ENCODE measurements at regions not wholly inside any gene's neighbourhood (a gene's known extent, or its start where the extent isn't known, plus 50 kb on each side); places are given as distances from the start of the nearest gene placed in this dataset.

DNA sequence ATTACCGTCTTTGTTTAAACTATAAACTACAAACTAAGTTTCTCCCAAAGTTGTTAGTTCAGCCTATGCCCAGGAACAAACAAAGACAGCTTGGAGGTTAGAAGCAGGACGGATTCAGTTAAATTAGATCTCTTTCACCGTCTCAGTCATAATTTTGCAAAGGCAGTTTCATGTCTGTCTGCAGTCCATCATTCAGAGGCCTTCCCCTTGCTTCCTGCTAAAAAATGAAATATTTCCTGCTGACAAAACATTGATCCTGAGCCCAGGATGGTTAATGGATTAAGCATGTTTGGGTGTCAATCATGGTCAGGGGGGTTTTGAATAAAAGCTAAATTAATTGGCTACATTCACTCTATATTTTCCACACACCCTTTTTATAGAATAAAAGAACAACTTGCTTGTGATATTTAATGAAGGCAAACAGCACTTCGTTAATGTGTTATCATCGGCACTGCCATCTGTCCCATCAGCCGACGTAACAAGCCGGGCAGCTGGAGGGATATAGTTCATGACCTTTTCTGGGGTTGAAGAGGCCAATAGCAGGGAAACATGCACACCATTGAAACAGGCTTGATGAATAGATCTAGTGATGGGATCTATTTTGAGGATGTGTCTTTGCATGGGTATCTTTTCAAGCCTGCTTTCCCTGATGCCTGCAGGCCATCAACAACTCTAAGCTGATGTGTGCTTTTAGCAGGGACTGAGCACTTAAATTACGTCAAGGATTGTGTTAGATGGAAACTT is 521.3 kb upstream of the TMEM132C start:
- TF ChIP-seq, protein P1, sequence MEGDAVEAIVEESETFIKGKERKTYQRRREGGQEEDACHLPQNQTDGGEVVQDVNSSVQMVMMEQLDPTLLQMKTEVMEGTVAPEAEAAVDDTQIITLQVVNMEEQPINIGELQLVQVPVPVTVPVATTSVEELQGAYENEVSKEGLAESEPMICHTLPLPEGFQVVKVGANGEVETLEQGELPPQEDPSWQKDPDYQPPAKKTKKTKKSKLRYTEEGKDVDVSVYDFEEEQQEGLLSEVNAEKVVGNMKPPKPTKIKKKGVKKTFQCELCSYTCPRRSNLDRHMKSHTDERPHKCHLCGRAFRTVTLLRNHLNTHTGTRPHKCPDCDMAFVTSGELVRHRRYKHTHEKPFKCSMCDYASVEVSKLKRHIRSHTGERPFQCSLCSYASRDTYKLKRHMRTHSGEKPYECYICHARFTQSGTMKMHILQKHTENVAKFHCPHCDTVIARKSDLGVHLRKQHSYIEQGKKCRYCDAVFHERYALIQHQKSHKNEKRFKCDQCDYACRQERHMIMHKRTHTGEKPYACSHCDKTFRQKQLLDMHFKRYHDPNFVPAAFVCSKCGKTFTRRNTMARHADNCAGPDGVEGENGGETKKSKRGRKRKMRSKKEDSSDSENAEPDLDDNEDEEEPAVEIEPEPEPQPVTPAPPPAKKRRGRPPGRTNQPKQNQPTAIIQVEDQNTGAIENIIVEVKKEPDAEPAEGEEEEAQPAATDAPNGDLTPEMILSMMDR (conservative IDR thresholded peaks at IDR 0.05; ENCODE audit: low read depth in 2 of 2): no peak
- TF ChIP-seq, protein P2, sequence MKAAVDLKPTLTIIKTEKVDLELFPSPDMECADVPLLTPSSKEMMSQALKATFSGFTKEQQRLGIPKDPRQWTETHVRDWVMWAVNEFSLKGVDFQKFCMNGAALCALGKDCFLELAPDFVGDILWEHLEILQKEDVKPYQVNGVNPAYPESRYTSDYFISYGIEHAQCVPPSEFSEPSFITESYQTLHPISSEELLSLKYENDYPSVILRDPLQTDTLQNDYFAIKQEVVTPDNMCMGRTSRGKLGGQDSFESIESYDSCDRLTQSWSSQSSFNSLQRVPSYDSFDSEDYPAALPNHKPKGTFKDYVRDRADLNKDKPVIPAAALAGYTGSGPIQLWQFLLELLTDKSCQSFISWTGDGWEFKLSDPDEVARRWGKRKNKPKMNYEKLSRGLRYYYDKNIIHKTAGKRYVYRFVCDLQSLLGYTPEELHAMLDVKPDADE (IDR thresholded peaks at IDR 0.05): no peak
- TF ChIP-seq POLR2AphosphoS5 (IDR thresholded peaks at IDR 0.05; ENCODE audit: low read depth) (no peak), EZH2 (IDR thresholded peaks at IDR 0.05; ENCODE audit: low read depth, unreplicated experiment) (no peak), CREB1 (CRISPR knock-in tag; IDR thresholded peaks at IDR 0.05; ENCODE audit: low read depth) (no peak), EZH2phosphoT487 (IDR thresholded peaks at IDR 0.05; ENCODE audit: unreplicated experiment) (no peak), NANOG (IDR thresholded peaks at IDR 0.05; ENCODE audit: borderline replicate concordance) (no peak), JUNB (IDR thresholded peaks at IDR 0.05; ENCODE audit: unreplicated experiment) (no peak), ZNF331 (CRISPR knock-in tag; IDR thresholded peaks at IDR 0.05; ENCODE audit: low read depth) (no peak), ZNF114 (CRISPR knock-in tag; IDR thresholded peaks at IDR 0.05) (no peak)
- TF ChIP-seq, protein P3, sequence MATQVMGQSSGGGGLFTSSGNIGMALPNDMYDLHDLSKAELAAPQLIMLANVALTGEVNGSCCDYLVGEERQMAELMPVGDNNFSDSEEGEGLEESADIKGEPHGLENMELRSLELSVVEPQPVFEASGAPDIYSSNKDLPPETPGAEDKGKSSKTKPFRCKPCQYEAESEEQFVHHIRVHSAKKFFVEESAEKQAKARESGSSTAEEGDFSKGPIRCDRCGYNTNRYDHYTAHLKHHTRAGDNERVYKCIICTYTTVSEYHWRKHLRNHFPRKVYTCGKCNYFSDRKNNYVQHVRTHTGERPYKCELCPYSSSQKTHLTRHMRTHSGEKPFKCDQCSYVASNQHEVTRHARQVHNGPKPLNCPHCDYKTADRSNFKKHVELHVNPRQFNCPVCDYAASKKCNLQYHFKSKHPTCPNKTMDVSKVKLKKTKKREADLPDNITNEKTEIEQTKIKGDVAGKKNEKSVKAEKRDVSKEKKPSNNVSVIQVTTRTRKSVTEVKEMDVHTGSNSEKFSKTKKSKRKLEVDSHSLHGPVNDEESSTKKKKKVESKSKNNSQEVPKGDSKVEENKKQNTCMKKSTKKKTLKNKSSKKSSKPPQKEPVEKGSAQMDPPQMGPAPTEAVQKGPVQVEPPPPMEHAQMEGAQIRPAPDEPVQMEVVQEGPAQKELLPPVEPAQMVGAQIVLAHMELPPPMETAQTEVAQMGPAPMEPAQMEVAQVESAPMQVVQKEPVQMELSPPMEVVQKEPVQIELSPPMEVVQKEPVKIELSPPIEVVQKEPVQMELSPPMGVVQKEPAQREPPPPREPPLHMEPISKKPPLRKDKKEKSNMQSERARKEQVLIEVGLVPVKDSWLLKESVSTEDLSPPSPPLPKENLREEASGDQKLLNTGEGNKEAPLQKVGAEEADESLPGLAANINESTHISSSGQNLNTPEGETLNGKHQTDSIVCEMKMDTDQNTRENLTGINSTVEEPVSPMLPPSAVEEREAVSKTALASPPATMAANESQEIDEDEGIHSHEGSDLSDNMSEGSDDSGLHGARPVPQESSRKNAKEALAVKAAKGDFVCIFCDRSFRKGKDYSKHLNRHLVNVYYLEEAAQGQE (IDR thresholded peaks at IDR 0.05; ENCODE audit: unreplicated experiment): no peak
